Vagina (tissue), 2 donors: ENCODE measurements at regions not wholly inside any gene's neighbourhood (a gene's known extent, or its start where the extent isn't known, plus 50 kb on each side); places are given as distances from the start of the nearest gene placed in this dataset.

Source experiments
- CTCF ChIP-seq, 3 experiments: fragments of 450-650 bp in 2 of 3; fragments of 200-600 bp in 1 of 3; sonication (generic) in 1 of 3; IDR thresholded peaks; one replicate each; pipeline ENCODE4 v1.5.1; 2017 to 2019; ENCODE audit warnings: antibody characterized with exemption in 3 of 3, mild to moderate bottlenecking in 2 of 3, moderate library complexity in 2 of 3
- POLR2A ChIP-seq, 2 donors: fragments of 450-650 bp; IDR thresholded peaks; one replicate each; pipeline ENCODE4 v1.6.1; 2017; ENCODE audit warnings: antibody characterized with exemption in 2 of 2, mild to moderate bottlenecking in 2 of 2, moderate library complexity in 2 of 2
- POLR2AphosphoS5 ChIP-seq, 2 donors: sonication (generic); formaldehyde crosslinking; IDR thresholded peaks; one replicate each; pipeline ENCODE4 v1.9.0; 2017; ENCODE audit warnings: antibody characterized with exemption in 2 of 2, mild to moderate bottlenecking in 2 of 2, low read depth in 1 of 2; ENCODE audit not compliant: insufficient read depth in 1 of 2

GRCh38 chr4:93918856-93919255 is 90.3 kb downstream of the ATOH1 start:
- no peak for TF ChIP-seq CTCF (IDR thresholded peaks at IDR 0.05)
- no peak for TF ChIP-seq POLR2A (IDR thresholded peaks at IDR 0.05)
- no peak for TF ChIP-seq POLR2AphosphoS5 (IDR thresholded peaks at IDR 0.05; ENCODE audit: insufficient read depth in 1 of 2, low read depth in 1 of 2)
